GM18526 (cell line): ENCODE measurements at regions not wholly inside any gene's neighbourhood (a gene's known extent, or its start where the extent isn't known, plus 50 kb on each side); places are given as distances from the start of the nearest gene placed in this dataset.

Experiments
- POLR2A ChIP-seq: IDR thresholded peaks from 3 replicates; pipeline ENCODE4 v1.6.1; 2011; ENCODE audit not compliant: insufficient read length; ENCODE audit errors: extremely low read depth

DNA sequence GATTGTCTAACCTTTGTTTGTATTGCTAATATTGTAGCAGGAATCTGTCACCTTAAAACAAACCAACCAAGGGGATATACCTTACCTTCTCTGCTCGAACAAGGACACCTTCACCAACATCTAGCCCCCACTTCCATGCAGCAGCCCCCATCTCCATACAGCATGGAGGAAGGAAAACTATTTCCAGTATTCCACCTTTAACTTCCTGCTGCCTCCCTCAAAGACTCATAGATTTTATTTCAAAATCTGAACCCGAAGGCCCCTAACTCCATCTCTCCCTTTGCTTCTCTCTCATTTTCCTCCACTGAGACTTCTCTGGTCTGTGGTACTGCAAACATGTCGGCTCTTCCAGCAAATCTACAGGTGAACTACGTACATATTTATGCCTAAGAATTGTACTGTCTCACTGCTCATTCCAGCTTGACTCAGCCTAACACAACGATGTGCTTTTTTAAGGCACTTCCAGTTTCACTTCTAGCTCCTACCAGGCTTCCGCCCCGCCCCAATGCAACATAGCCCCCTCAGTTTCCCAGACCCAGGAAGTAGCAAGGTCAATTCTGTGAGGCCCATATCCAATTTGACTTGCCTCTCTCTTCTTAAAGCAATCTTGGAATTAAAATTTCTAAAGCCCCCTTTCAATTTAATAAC, 70.7 kb upstream of the RNF38 start:
- TF ChIP-seq POLR2A = peak; percentile 15

DNA sequence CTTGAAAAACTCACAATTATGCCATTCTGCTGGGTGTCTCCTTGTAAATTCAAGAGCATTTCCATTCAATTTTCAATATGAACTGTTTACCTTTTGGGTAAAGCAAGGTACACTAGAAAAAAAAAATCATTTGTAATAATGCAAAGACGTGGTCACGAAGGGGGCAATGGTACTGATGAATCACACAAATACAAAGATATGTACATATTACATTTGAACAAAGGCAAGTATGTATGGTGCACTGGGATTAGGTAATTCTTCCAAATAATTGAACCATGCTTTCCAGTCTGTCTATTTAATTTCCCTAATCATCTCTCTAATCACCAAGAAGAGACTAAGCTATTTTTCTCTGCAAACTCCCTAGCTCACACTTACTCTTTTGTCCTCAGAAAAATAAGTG, 63.4 kb upstream of the RNF38 start:
- TF ChIP-seq POLR2A = no peak

DNA sequence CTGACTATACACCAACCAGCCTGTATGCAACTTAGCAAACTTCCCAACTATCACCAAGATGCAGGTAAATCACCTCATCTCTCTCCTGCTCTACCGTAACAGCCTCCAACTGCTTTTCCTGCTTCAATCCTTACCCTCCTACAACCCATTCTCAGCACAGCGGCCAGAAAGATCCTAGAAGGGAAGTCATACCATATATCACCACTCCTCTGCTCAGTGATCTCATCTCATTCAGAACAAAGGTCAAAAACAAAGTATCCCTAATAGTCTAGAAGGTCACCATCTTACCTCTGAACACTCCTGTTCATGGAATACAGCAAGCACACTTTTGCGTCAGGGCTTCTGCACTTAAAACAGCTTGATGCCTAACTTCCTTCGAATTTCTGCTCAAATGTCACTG, 62.2 kb upstream of the RNF38 start:
- no peak for TF ChIP-seq POLR2A

DNA sequence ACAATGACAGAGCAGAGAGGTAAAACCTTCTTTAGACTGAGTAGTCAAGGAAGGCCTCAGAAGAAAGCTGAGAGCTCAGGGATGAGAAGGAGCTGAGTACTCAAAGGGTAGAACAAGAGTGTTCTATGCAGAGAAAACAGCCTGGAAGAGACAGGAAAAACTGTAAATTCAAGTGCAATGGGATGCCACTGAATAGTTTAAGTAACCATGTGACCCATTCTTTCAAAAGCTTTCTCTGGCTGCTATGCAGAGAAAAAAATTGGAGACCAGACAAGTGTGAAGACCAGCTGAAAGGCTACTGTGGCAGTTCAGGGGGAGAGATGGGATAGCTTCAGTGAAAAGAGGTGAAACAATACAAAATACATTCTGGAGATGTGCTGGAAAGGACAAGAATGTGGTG, 61.3 kb upstream of the RNF38 start:
- no peak for TF ChIP-seq POLR2A

DNA sequence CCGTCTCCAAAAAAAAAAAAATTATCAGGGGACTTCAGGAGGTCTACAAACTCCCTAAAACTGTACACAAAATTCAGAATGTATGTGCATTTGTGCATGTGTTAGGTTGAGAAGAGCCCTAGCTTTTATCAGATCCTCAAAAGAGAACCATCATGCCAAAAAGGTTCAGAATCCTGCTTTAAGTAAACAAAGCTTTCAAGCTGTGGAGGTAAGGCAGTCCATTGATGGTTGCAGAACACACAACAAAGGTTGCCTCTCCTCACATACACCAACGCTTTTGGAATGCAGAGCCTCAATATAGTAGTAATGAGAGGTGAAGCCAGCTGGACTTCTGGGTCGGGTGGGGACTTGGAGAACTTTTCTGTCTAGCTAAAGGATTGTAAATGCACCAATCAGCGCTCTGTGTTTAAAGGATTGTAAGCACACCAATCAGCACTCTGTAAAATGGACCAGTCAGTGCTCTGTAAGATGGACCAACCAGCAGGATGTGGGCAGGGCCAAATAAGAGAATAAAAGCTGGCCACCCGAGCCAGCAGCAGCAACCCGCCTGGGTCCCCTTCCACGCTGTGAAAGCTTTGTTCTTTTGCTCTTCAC, 57.9 kb upstream of the RNF38 start:
- TF ChIP-seq POLR2A = no peak

DNA sequence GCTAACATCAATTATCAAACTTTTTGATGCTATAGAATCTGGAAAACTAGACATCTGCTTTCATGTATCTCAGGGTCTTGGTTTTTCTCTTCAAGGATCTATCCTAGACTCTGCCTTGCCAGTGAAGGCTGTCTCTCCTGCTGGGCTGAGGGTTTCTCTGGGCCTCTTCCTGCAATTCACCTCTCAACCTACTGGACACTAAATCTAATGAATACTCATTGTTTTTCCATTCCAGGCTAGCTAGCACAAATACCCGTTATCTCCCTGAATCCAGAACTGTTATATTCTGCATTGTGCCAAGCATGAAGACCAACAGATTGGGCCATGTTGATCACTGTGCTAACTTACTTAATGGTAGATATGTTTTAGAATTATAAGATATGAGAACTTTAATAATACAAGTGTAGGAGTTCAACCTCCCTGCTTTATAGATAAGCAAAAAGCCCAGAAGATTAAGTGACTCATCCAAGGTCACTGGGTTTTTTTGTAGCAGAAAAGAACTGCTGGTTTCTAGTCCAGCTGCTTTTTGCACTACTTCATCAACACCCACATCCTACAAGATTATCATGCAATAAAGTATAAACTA, 56.5 kb upstream of the RNF38 start:
- no peak for TF ChIP-seq POLR2A

DNA sequence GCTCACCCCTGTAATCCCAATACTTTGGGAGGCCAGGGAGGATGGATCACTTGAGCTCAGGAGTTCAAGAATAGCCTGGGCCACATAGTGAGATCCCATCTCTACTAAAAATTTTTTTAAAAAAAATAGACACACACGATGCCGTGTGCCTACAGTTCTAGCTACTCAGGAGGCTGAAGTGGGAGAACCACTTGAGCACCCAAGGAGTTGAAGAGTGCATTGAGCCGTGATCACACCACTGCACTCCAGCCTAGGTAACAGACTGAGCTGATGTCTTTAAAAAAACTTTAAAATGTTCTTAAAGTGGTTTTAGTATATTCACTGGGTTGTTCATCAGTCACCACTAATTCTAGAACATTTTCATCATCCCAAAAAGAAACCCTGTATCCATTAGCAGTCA, 51.9 kb upstream of the RNF38 start:
- no peak for TF ChIP-seq POLR2A

DNA sequence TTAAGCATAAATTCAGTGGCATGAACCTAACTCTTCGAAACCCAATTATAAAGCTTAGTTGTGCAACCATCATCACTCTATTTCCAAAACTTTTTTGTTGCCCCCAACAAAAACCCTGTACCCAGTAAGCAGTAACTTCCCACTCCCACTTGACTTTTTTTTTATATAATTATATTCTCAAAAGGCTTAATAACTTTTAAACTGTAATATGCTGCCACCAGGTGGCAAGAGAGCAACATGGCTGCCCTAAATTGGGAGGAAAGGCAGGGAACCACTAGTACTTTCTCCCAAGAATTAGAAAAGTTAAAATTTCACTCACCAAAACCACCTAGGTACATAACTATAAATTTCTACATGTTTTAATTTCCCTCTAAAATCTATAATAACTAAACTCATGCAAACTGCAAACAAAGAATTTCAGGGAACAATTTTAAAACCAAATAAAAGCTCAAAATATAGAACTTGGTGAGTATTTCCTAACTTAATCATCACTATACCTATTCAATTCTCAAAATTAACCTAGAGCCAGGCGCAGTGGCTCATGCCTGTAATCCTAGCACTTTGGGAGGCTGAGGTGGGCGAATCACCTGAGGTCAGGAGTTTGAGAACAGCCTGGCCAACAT, 50.2 kb upstream of the RNF38 start:
- no peak for TF ChIP-seq POLR2A
